Peyer's patch (tissue), 4 donors: ENCODE measurements at regions not wholly inside any gene's neighbourhood (a gene's known extent, or its start where the extent isn't known, plus 50 kb on each side); places are given as distances from the start of the nearest gene placed in this dataset.

ENCODE experiments used
- DNase-seq, 3 donors: peaks; one replicate each; pipeline ENCODE4 v3.0.0-alpha.2; 2017 to 2019
- H3K27ac ChIP-seq, 4 donors: fragments of 200-600 bp; sonication (generic); one replicate each; pipeline ENCODE4 v1.5.1; 2016 to 2019
- H3K27me3 ChIP-seq, 2 donors: fragments of 200-600 bp; sonication (generic); one replicate each; pipeline ENCODE4 v1.5.1; 2019
- H3K36me3 ChIP-seq, 3 donors: fragments of 200-600 bp; sonication (generic); one replicate each; pipeline ENCODE4 v1.5.1; 2016 to 2019
- H3K4me1 ChIP-seq, 4 donors: fragments of 200-600 bp; sonication (generic); one replicate each; pipeline ENCODE4 v1.5.1; 2016 to 2019
- H3K4me3 ChIP-seq, 4 donors: fragments of 200-600 bp; sonication (generic); 1 replicate in 3 of 4; 2 replicates in 1 of 4; pipeline ENCODE4 v1.5.1; 2016 to 2019; ENCODE audit warnings: mild to moderate bottlenecking in 1 of 4
- H3K9me3 ChIP-seq, 4 donors: fragments of 200-600 bp; sonication (generic); one replicate each; pipeline ENCODE4 v1.5.1; 2016 to 2019; ENCODE audit warnings: mild to moderate bottlenecking in 1 of 4
- CTCF ChIP-seq, 6 experiments: fragments of 450-650 bp in 4 of 6; fragments of 200-600 bp in 2 of 6; sonication (generic) in 1 of 6; IDR thresholded peaks; one replicate each; pipeline ENCODE4 v1.5.1; 2017 to 2019; ENCODE audit warnings: antibody characterized with exemption in 6 of 6, mild to moderate bottlenecking in 3 of 6, moderate library complexity in 1 of 6
- POLR2A ChIP-seq, 2 donors: fragments of 450-650 bp; IDR thresholded peaks; one replicate each; pipeline ENCODE4 v1.5.1; 2017; ENCODE audit warnings: antibody characterized with exemption in 2 of 2, mild to moderate bottlenecking in 2 of 2, moderate library complexity in 2 of 2

- Histone ChIP-seq H3K4me3 (no peak overlapping the region), H3K27me3 (no peaks in the 10 kb centered on the region), H3K4me1 (no peaks in the 10 kb centered on the region), H3K36me3 (no peaks in the 10 kb centered on the region), H3K9me3 (no peaks in the 10 kb centered on the region), H3K27ac (no peak overlapping the region)
- TF ChIP-seq CTCF (IDR thresholded peaks at IDR 0.05) (no peak), POLR2A (IDR thresholded peaks at IDR 0.05) (no peak)
- no peak for DNase-seq
These were observed 397.9 kb downstream of the TMA16 start for GRCh38 chr4:163892417-163892816.

- TF ChIP-seq POLR2A (IDR thresholded peaks at IDR 0.05) (no peak), CTCF (IDR thresholded peaks at IDR 0.05) (no peak)
- DNase-seq, result no peak
These were observed 401.0 kb downstream of the TMA16 start for GRCh38 chr4:163895378-163896005.

GRCh38 chr4:163901319-163901718 lies 406.8 kb downstream of the TMA16 start:
- Histone ChIP-seq H3K36me3 (no peaks in the 10 kb centered on the region), H3K27me3 (no peaks in the 10 kb centered on the region), H3K4me3 (no peak overlapping the region), H3K9me3 (no peaks in the 10 kb centered on the region), H3K27ac (no peak overlapping the region), H3K4me1 (no peaks in the 10 kb centered on the region)
- no peak for TF ChIP-seq CTCF (IDR thresholded peaks at IDR 0.05)
- TF ChIP-seq POLR2A (IDR thresholded peaks at IDR 0.05), result no peak
- DNase-seq, result no peak

More at GRCh38 chr4:163895378-163896005, 401.0 kb downstream of the TMA16 start:
- Histone ChIP-seq H3K36me3 (no peaks in the 10 kb centered on the region), H3K27ac (no peak overlapping the region), H3K9me3 (no peaks in the 10 kb centered on the region), H3K27me3 (no peaks in the 10 kb centered on the region), H3K4me3 (no peak overlapping the region), H3K4me1 (no peaks in the 10 kb centered on the region)

- H3K36me3 ChIP-seq, result no peaks in the 10 kb centered on the region
- H3K4me1 ChIP-seq, result no peaks in the 10 kb centered on the region
- H3K4me3 ChIP-seq, result no peak overlapping the region
- H3K9me3 ChIP-seq, result no peaks in the 10 kb centered on the region
- no peak overlapping the region for H3K27ac ChIP-seq
- DNase-seq, result no peak
- no peaks in the 10 kb centered on the region for H3K27me3 ChIP-seq
- no peak for TF ChIP-seq POLR2A (IDR thresholded peaks at IDR 0.05)
- no peak for TF ChIP-seq CTCF (IDR thresholded peaks at IDR 0.05)
These were observed 407.9 kb downstream of the TMA16 start for GRCh38 chr4:163902417-163902816.

- Histone ChIP-seq H3K4me1 (no peaks in the 10 kb centered on the region), H3K36me3 (no peaks in the 10 kb centered on the region), H3K9me3 (no peaks in the 10 kb centered on the region), H3K27ac (no peak overlapping the region), H3K27me3 (no peaks in the 10 kb centered on the region), H3K4me3 (no peak overlapping the region)
- TF ChIP-seq CTCF (IDR thresholded peaks at IDR 0.05) (no peak), POLR2A (IDR thresholded peaks at IDR 0.05) (no peak)
- DNase-seq, result no peak
These were observed 417.4 kb downstream of the TMA16 start for GRCh38 chr4:163911891-163912290.

- no peaks in the 10 kb centered on the region for H3K9me3 ChIP-seq
- H3K4me1 ChIP-seq, result no peaks in the 10 kb centered on the region
- no peaks in the 10 kb centered on the region for H3K27me3 ChIP-seq
- TF ChIP-seq POLR2A (IDR thresholded peaks at IDR 0.05) (no peak), CTCF (IDR thresholded peaks at IDR 0.05) (no peak)
- DNase-seq, result no peak
- no peak overlapping the region for H3K27ac ChIP-seq
- no peaks in the 10 kb centered on the region for H3K36me3 ChIP-seq
- H3K4me3 ChIP-seq, result no peak overlapping the region
These were observed 419.1 kb downstream of the TMA16 start for GRCh38 chr4:163913571-163913970.
